Hepatocyte (in vitro differentiated cells): ENCODE measurements at regions not wholly inside any gene's neighbourhood (a gene's known extent, or its start where the extent isn't known, plus 50 kb on each side); places are given as distances from the start of the nearest gene placed in this dataset.
"Not testable (repeated sequence)": the region's sequence is repeated elsewhere in the genome, so short reads cannot be mapped to it uniquely, and the experiment has no call there.

Source experiments
- EZH2 ChIP-seq: fragments of 200-600 bp; sonication (generic); IDR thresholded peaks from 2 replicates; pipeline ENCODE4 v1.6.1; 2016; ENCODE audit warnings: antibody characterized with exemption, mild to moderate bottlenecking, borderline replicate concordance
- EZH2phosphoT487 ChIP-seq: fragments of 200-600 bp; sonication (generic); IDR thresholded peaks from one replicate; pipeline ENCODE4 v1.6.1; 2018; ENCODE audit warnings: antibody characterized with exemption, mild to moderate bottlenecking, low read depth, moderate library complexity; ENCODE audit not compliant: unreplicated experiment, severe bottlenecking

DNA sequence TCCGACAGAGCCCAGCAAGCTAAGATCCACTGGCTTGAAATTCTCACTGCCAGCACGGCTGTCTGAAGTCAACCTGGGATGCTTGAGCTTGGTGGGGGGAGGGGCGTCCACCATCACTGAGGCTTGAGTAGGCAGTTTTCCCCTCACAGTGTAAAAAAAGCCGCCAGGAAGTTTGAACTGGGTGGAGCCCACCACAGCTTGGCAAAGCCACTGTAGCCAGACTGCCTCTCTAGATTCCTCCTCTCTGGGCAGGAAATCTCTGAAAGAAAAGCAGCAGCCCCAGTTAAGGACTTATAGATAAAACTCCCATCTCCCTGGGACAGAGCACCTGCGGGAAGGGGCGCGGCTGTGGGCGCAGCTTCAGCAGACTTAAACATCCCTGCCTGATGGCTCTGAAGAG lies 68.7 kb upstream of the LIPC start:
- not testable (repeated sequence) for TF ChIP-seq EZH2, EZH2phosphoT487
